GM23338 (cell line): ENCODE measurements at regions not wholly inside any gene's neighbourhood (a gene's known extent, or its start where the extent isn't known, plus 50 kb on each side); places are given as distances from the start of the nearest gene placed in this dataset.

Source experiments
- ATAC-seq: fragments of 200-7000 bp; cut with Tn5 transposase; 3 replicates; pipeline ENCODE4 v1.9.1; 2020
- DNase-seq: peaks from one replicate; pipeline ENCODE4 v3.0.0-alpha.2; 2015; ENCODE audit warnings: low spot score
- H2AFZ ChIP-seq: fragments of 200-600 bp; sonication (generic); 2 replicates; pipeline ENCODE4 v1.8.0; 2016; ENCODE audit warnings: antibody characterized with exemption, mild to moderate bottlenecking, moderate library complexity
- H3F3A ChIP-seq: fragments of 200-600 bp; sonication (generic); replicated peaks from 2 replicates; pipeline ENCODE4 v1.8.0; 2017; ENCODE audit warnings: antibody characterized with exemption, mixed run types, low read depth
- H3K27ac ChIP-seq: fragments of 200-600 bp; sonication (generic); 2 replicates; pipeline ENCODE4 v1.6.1; 2016; ENCODE audit warnings: low read depth
- H3K27me3 ChIP-seq: fragments of 200-600 bp; sonication (generic); 2 replicates; pipeline ENCODE4 v1.8.0; 2016; ENCODE audit warnings: mild to moderate bottlenecking, mixed run types, moderate library complexity; ENCODE audit not compliant: insufficient read depth
- H3K36me3 ChIP-seq: fragments of 200-600 bp; sonication (generic); 2 replicates; pipeline ENCODE4 v1.8.0; 2016; ENCODE audit warnings: mild to moderate bottlenecking; ENCODE audit not compliant: insufficient read depth
- H3K4me1 ChIP-seq: fragments of 200-600 bp; sonication (generic); 2 replicates; pipeline ENCODE4 v1.8.0; 2016; ENCODE audit warnings: mild to moderate bottlenecking, moderate library complexity; ENCODE audit not compliant: insufficient read depth
- H3K4me2 ChIP-seq: fragments of 200-600 bp; sonication (generic); 2 replicates; pipeline ENCODE4 v1.7.1; 2017; ENCODE audit warnings: mixed run types
- H3K4me3 ChIP-seq: fragments of 200-600 bp; sonication (generic); 2 replicates; pipeline ENCODE4 v1.6.1; 2016; ENCODE audit warnings: mixed run types
- H3K79me2 ChIP-seq: fragments of 200-600 bp; sonication (generic); replicated peaks from 2 replicates; pipeline ENCODE4 v1.8.0; 2017; ENCODE audit warnings: mild to moderate bottlenecking; ENCODE audit not compliant: insufficient read depth
- H3K9me2 ChIP-seq: fragments of 200-600 bp; sonication (generic); 2 replicates; pipeline ENCODE4 v1.8.0; 2017; ENCODE audit not compliant: insufficient read depth
- H4K20me1 ChIP-seq: fragments of 200-600 bp; sonication (generic); replicated peaks from 2 replicates; pipeline ENCODE4 v1.8.0; 2017; ENCODE audit warnings: mild to moderate bottlenecking; ENCODE audit not compliant: insufficient read depth
- H3K27ac Mint-ChIP-seq: 2 replicates; pipeline ENCODE4 v1.8.0; 2020; ENCODE audit warnings: inconsistent platforms, mild to moderate bottlenecking, moderate library complexity, mixed read lengths
- H3K27me3 Mint-ChIP-seq: 3 replicates; pipeline ENCODE4 v1.8.0; 2022; ENCODE audit warnings: low read depth, mild to moderate bottlenecking, moderate library complexity, mixed read lengths, inconsistent platforms; ENCODE audit not compliant: insufficient read depth, poor library complexity
- H3K36me3 Mint-ChIP-seq: 3 replicates; pipeline ENCODE4 v1.8.0; 2021; ENCODE audit warnings: low read depth, mild to moderate bottlenecking, inconsistent platforms, moderate library complexity, mixed read lengths
- H3K4me1 Mint-ChIP-seq: 3 replicates; pipeline ENCODE4 v1.8.0; 2020; ENCODE audit warnings: mild to moderate bottlenecking, inconsistent platforms, mixed read lengths
- H3K4me3 Mint-ChIP-seq: 3 replicates; pipeline ENCODE4 v1.8.0; 2021; ENCODE audit warnings: moderate library complexity, mild to moderate bottlenecking, inconsistent platforms, mixed read lengths
- H3K9me3 Mint-ChIP-seq: 3 replicates; pipeline ENCODE4 v1.8.0; 2020; ENCODE audit warnings: moderate library complexity, mild to moderate bottlenecking, inconsistent platforms, mixed read lengths
- CTCF ChIP-seq, 2 experiments: fragments of 200-600 bp in 1 of 2; sonication (generic) in 1 of 2; conservative IDR thresholded peaks; 2 replicates each; pipeline versions ENCODE4 v1.5.1 to v1.6.1; 2016 to 2017; ENCODE audit warnings: antibody characterized with exemption in 2 of 2, low read depth in 2 of 2, mild to moderate bottlenecking in 2 of 2, moderate library complexity in 1 of 2
- ETS1 ChIP-seq: IDR thresholded peaks from 2 replicates; pipeline ENCODE4 v1.6.1; 2016; ENCODE audit warnings: antibody characterized with exemption
- ZNF114 ChIP-seq: fragments of 250-450 bp; sonication (Bioruptor Pico); IDR thresholded peaks from 2 replicates; pipeline ENCODE4 v1.5.0; 2020; ENCODE audit warnings: mild to moderate bottlenecking, moderate library complexity
- TF ChIP-seq, protein P1 (sequence below): fragments of 250-450 bp; sonication (Bioruptor Pico); IDR thresholded peaks from 2 replicates; pipeline ENCODE4 v1.5.0; 2020; ENCODE audit warnings: mild to moderate bottlenecking, moderate library complexity

- TF ChIP-seq, protein P1, sequence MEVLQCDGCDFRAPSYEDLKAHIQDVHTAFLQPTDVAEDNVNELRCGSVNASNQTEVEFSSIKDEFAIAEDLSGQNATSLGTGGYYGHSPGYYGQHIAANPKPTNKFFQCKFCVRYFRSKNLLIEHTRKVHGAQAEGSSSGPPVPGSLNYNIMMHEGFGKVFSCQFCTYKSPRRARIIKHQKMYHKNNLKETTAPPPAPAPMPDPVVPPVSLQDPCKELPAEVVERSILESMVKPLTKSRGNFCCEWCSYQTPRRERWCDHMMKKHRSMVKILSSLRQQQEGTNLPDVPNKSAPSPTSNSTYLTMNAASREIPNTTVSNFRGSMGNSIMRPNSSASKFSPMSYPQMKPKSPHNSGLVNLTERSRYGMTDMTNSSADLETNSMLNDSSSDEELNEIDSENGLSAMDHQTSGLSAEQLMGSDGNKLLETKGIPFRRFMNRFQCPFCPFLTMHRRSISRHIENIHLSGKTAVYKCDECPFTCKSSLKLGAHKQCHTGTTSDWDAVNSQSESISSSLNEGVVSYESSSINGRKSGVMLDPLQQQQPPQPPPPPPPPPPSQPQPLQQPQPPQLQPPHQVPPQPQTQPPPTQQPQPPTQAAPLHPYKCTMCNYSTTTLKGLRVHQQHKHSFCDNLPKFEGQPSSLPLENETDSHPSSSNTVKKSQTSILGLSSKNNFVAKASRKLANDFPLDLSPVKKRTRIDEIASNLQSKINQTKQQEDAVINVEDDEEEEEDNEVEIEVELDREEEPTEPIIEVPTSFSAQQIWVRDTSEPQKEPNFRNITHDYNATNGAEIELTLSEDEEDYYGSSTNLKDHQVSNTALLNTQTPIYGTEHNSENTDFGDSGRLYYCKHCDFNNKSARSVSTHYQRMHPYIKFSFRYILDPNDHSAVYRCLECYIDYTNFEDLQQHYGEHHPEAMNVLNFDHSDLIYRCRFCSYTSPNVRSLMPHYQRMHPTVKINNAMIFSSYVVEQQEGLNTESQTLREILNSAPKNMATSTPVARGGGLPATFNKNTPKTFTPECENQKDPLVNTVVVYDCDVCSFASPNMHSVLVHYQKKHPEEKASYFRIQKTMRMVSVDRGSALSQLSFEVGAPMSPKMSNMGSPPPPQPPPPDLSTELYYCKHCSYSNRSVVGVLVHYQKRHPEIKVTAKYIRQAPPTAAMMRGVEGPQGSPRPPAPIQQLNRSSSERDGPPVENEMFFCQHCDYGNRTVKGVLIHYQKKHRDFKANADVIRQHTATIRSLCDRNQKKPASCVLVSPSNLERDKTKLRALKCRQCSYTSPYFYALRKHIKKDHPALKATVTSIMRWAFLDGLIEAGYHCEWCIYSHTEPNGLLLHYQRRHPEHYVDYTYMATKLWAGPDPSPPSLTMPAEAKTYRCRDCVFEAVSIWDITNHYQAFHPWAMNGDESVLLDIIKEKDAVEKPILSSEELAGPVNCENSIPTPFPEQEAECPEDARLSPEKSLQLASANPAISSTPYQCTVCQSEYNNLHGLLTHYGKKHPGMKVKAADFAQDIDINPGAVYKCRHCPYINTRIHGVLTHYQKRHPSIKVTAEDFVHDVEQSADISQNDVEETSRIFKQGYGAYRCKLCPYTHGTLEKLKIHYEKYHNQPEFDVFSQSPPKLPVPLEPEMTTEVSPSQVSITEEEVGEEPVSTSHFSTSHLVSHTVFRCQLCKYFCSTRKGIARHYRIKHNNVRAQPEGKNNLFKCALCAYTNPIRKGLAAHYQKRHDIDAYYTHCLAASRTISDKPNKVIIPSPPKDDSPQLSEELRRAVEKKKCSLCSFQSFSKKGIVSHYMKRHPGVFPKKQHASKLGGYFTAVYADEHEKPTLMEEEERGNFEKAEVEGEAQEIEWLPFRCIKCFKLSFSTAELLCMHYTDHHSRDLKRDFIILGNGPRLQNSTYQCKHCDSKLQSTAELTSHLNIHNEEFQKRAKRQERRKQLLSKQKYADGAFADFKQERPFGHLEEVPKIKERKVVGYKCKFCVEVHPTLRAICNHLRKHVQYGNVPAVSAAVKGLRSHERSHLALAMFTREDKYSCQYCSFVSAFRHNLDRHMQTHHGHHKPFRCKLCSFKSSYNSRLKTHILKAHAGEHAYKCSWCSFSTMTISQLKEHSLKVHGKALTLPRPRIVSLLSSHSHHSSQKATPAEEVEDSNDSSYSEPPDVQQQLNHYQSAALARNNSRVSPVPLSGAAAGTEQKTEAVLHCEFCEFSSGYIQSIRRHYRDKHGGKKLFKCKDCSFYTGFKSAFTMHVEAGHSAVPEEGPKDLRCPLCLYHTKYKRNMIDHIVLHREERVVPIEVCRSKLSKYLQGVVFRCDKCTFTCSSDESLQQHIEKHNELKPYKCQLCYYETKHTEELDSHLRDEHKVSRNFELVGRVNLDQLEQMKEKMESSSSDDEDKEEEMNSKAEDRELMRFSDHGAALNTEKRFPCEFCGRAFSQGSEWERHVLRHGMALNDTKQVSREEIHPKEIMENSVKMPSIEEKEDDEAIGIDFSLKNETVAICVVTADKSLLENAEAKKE (CRISPR knock-in tag), result no peak
Observed at GRCh38 chr16:82396509-82396908, 226.5 kb upstream of the MPHOSPH6 start (continued).

GRCh38 chr16:82395212-82395611 lies 225.2 kb upstream of the MPHOSPH6 start:
- no peaks in the 10 kb centered on the region for H4K20me1 ChIP-seq
- no peak for TF ChIP-seq ETS1
- TF ChIP-seq, protein P1 (CRISPR knock-in tag), result no peak
- TF ChIP-seq CTCF (conservative IDR thresholded peaks at IDR 0.05; ENCODE audit: low read depth in 2 of 2), result no peak
- no peak for TF ChIP-seq ZNF114

More at GRCh38 chr16:82395212-82395611, 225.2 kb upstream of the MPHOSPH6 start:
- Histone ChIP-seq H2AFZ (no peak overlapping the region), H3K27ac (no peak overlapping the region), H3K36me3 (no peaks in the 10 kb centered on the region), H3K4me3 (no peak overlapping the region), H3F3A (no peaks in the 10 kb centered on the region), H3K79me2 (no peaks in the 10 kb centered on the region), H3K4me1 (no peaks in the 10 kb centered on the region), H3K9me2 (no peaks in the 10 kb centered on the region; the same call in 1 of the 2 replicates), H3K4me2 (no peak overlapping the region), H3K27me3 (no peaks in the 10 kb centered on the region)
- H3K4me1 Mint-ChIP-seq, result no peaks in the 10 kb centered on the region
- H3K27ac Mint-ChIP-seq, result no peak overlapping the region
- H3K4me3 Mint-ChIP-seq, result no peak overlapping the region
- ATAC-seq (no peak), DNase-seq (no peak)
- H3K36me3 Mint-ChIP-seq, result no peaks in the 10 kb centered on the region
- H3K27me3 Mint-ChIP-seq, result no peaks in the 10 kb centered on the region
- no peaks in the 10 kb centered on the region for H3K9me3 Mint-ChIP-seq
